Rectal smooth muscle tissue (tissue), 1 donor: ENCODE measurements at regions not wholly inside any gene's neighbourhood (a gene's known extent, or its start where the extent isn't known, plus 50 kb on each side); places are given as distances from the start of the nearest gene placed in this dataset.
"Not testable (repeated sequence)": the region's sequence is repeated elsewhere in the genome, so short reads cannot be mapped to it uniquely, and the experiment has no call there.

Experiments
- H3K27ac ChIP-seq: one replicate; pipeline ENCODE4 v1.7.0; 2013; ENCODE audit warnings: low read depth, low read length, inconsistent platforms
- H3K27me3 ChIP-seq: one replicate; pipeline ENCODE4 v1.7.0; 2013; ENCODE audit warnings: low read length; ENCODE audit not compliant: control insufficient read depth, insufficient read depth
- H3K36me3 ChIP-seq: one replicate; pipeline ENCODE4 v1.7.0; 2013; ENCODE audit warnings: low read length; ENCODE audit not compliant: control insufficient read depth, insufficient read depth
- H3K4me1 ChIP-seq: one replicate; pipeline ENCODE4 v1.7.0; 2013; ENCODE audit warnings: low read length; ENCODE audit not compliant: control insufficient read depth, insufficient read depth
- H3K4me3 ChIP-seq: one replicate; pipeline ENCODE4 v1.7.0; 2013; ENCODE audit warnings: low read length
- H3K9ac ChIP-seq: one replicate; pipeline ENCODE4 v1.7.0; 2013; ENCODE audit warnings: low read length

GRCh38 chr13:83642617-83643016 lies 239.7 kb downstream of the SLITRK1 start:
- H3K27ac ChIP-seq, H3K27me3 ChIP-seq, H3K36me3 ChIP-seq, H3K4me3 ChIP-seq, H3K9ac ChIP-seq, H3K4me1 ChIP-seq: not testable (repeated sequence)

DNA sequence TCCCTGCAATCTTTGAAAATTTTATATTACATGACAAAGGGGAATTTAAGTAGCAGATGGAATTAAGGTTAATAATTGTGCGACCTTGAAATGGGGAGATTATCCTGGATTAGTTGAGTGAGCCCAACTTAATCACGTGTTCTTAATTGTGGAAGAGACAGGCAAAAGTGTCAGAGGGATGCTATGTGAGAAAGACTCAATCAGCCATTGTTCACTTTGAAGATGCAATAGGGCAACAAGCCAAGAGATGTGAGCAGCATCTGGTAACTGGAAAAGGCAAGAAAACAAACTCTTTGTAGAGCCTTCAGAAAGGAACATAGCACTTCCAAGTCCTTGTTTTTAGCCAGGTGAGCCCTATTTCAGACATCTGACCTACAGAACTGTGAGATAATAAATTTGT lies 247.7 kb downstream of the SLITRK1 start:
- Histone ChIP-seq H3K9ac (no peak overlapping the region), H3K4me3 (no peak overlapping the region), H3K4me1 (no peaks in the 10 kb centered on the region), H3K27me3 (no peaks in the 10 kb centered on the region), H3K27ac (no peak overlapping the region), H3K36me3 (no peaks in the 10 kb centered on the region)

GRCh38 chr13:83633746-83634145 lies 248.5 kb downstream of the SLITRK1 start:
- Histone ChIP-seq H3K27ac (no peak overlapping the region), H3K36me3 (no peaks in the 10 kb centered on the region), H3K27me3 (no peaks in the 10 kb centered on the region), H3K4me1 (no peaks in the 10 kb centered on the region), H3K4me3 (no peak overlapping the region), H3K9ac (no peak overlapping the region)

DNA sequence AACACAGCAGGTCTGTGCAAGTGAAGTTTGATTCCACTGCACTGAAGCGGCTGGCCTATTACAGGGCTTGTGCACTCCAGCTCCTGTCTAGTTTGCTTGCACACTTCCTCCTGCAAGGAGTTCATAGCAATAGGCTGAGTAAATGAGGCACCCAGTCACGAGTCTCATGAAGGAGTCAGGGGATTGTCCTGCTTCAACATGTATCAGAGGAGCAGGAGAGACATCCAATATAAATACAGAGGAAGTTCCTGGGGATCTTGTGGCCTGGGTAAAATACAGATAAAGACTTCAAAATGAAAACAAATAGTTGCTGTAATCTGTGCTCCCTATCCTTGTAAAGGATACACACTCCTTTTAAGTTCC lies 259.9 kb downstream of the SLITRK1 start:
- no peaks in the 10 kb centered on the region for H3K27me3 ChIP-seq
- no peak overlapping the region for H3K27ac ChIP-seq
- no peaks in the 10 kb centered on the region for H3K36me3 ChIP-seq
- no peak overlapping the region for H3K9ac ChIP-seq
- H3K4me3 ChIP-seq = no peak overlapping the region
- H3K4me1 ChIP-seq = no peaks in the 10 kb centered on the region

GRCh38 chr13:83621765-83622421 lies 260.4 kb downstream of the SLITRK1 start:
- Histone ChIP-seq H3K27ac (no peak overlapping the region), H3K36me3 (no peaks in the 10 kb centered on the region), H3K4me1 (no peaks in the 10 kb centered on the region), H3K9ac (no peak overlapping the region), H3K27me3 (no peaks in the 10 kb centered on the region), H3K4me3 (no peak overlapping the region)

- no peak overlapping the region for H3K27ac ChIP-seq
- H3K9ac ChIP-seq = no peak overlapping the region
- H3K27me3 ChIP-seq = no peaks in the 10 kb centered on the region
- no peaks in the 10 kb centered on the region for H3K36me3 ChIP-seq
- H3K4me3 ChIP-seq = no peak overlapping the region
- H3K4me1 ChIP-seq = no peaks in the 10 kb centered on the region
Measured at GRCh38 chr13:83620530-83621220, 261.6 kb downstream of the SLITRK1 start.

DNA sequence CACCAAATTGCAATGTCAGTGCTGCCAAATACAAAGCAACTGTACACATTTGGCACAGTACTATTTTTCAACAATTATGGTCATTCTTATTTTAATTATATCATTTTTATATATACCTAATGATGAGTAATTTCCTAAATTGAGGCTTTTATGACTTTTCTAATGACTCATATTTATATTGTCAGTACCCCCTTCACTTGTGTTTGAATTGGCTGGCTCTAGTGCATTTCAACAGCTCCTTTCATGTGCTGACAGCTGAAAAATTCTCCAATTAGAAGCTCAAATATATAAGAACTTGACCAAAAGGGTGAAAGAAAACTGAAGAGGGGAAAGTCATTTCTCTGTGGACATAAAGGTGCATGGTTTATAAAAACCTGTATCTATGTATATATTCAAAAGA lies 263.3 kb downstream of the SLITRK1 start:
- no peak overlapping the region for H3K9ac ChIP-seq
- no peaks in the 10 kb centered on the region for H3K36me3 ChIP-seq
- no peaks in the 10 kb centered on the region for H3K4me1 ChIP-seq
- H3K27ac ChIP-seq = no peak overlapping the region
- no peaks in the 10 kb centered on the region for H3K27me3 ChIP-seq
- no peak overlapping the region for H3K4me3 ChIP-seq

DNA sequence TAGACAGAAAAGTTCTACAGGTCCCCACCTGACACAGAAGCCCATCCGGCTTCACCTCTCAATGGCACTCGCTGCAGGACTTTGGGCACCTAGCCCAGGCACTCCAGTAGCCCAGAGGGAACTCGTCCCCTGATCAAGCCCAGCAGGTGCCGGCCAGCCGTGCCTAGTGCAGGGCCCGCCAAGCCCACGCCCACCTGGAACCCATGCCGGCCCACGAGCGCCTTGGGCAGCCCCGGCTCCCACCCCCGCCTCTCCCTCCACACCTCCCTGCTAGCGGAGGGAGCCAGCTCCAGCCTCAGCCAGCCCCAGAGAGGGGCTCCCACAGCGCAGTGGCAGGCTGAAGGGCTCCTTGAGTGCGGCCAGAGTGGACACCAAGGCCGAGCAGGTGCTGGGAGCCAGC lies 268.8 kb downstream of the SLITRK1 start:
- Histone ChIP-seq H3K4me1 (no peaks in the 10 kb centered on the region), H3K36me3 (no peaks in the 10 kb centered on the region), H3K9ac (no peak overlapping the region), H3K27me3 (no peaks in the 10 kb centered on the region), H3K27ac (no peak overlapping the region), H3K4me3 (no peak overlapping the region)

GRCh38 chr13:83601539-83601938 lies 280.7 kb downstream of the SLITRK1 start:
- H3K27ac ChIP-seq = no peak overlapping the region
- H3K9ac ChIP-seq = no peak overlapping the region
- H3K4me1 ChIP-seq = no peaks in the 10 kb centered on the region
- H3K27me3 ChIP-seq = no peaks in the 10 kb centered on the region
- no peaks in the 10 kb centered on the region for H3K36me3 ChIP-seq
- no peak overlapping the region for H3K4me3 ChIP-seq

GRCh38 chr13:83592095-83592494 lies 290.2 kb downstream of the SLITRK1 start:
- no peaks in the 10 kb centered on the region for H3K27me3 ChIP-seq
- no peaks in the 10 kb centered on the region for H3K36me3 ChIP-seq

DNA sequence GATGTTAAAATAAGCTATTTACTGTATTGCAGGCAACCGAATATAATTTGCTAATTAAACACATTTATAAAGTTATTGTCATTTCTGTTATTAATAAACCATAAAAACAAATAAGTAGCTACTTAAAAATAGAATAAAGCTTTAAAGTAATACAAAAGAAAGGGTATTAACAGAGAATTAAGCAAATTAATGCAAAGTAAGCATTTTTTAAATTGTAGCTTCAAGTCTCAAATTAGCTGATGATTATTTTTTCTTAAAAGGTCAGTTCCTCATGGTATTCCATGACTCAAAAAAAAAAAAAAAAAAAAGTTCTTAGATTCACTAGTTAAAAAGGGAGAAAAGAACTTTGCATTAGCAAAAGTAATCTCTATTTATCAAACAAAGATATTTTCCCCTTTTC lies 292.5 kb downstream of the SLITRK1 start:
- no peak overlapping the region for H3K9ac ChIP-seq
- no peaks in the 10 kb centered on the region for H3K36me3 ChIP-seq
- no peak overlapping the region for H3K27ac ChIP-seq
- no peaks in the 10 kb centered on the region for H3K27me3 ChIP-seq
- no peaks in the 10 kb centered on the region for H3K4me1 ChIP-seq
- H3K4me3 ChIP-seq = no peak overlapping the region

More at GRCh38 chr13:83592095-83592494, 290.2 kb downstream of the SLITRK1 start:
- H3K27ac ChIP-seq = no peak overlapping the region
- H3K4me1 ChIP-seq = no peaks in the 10 kb centered on the region
- H3K9ac ChIP-seq = no peak overlapping the region
- no peak overlapping the region for H3K4me3 ChIP-seq

DNA sequence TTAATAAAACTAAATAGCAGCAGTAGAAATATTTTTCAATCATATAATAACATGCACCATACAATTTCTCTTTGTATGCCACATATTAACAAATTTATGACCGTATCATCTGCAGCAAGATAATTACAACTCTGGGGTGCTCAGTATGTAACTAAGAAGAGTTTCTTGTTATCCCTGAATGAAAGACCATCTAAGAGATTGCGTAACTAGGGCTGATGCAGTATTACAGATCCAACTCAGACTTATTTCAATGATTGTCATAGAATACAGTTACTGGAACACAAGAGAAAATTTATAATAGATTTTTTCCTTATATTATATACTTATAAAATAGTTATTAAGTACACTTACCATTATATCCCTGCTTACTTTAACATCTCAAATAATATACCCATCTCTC lies 305.1 kb downstream of the SLITRK1 start:
- Histone ChIP-seq H3K9ac (no peak overlapping the region), H3K27ac (no peak overlapping the region), H3K4me3 (no peak overlapping the region), H3K36me3 (no peaks in the 10 kb centered on the region), H3K4me1 (no peaks in the 10 kb centered on the region), H3K27me3 (no peaks in the 10 kb centered on the region)

DNA sequence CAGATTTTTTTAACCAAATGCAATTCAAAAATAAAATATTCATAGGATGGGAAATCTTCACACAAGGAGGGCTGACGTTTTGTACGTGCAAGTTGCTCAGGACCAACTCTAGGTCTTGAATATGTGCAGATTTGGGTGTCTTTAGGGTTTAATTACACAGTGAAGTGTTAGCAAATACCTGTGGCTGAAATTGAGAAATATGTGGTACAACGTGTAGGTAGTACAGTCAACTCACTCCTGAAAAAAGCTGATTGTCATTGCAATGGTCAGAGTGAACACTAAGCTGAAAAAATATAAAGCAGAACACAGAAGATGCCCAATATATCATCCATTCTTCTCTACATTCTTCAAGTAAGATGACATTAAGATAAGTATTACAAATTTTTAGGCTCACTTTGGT lies 314.3 kb downstream of the SLITRK1 start:
- Histone ChIP-seq H3K4me3 (no peak overlapping the region), H3K9ac (no peak overlapping the region), H3K4me1 (no peaks in the 10 kb centered on the region), H3K27ac (no peak overlapping the region), H3K27me3 (no peaks in the 10 kb centered on the region), H3K36me3 (no peaks in the 10 kb centered on the region)
